Muscle layer of duodenum (tissue), 2 donors: ENCODE measurements at regions not wholly inside any gene's neighbourhood (a gene's known extent, or its start where the extent isn't known, plus 50 kb on each side); places are given as distances from the start of the nearest gene placed in this dataset.

Experiments used
- H3K27ac ChIP-seq: one replicate; pipeline ENCODE4 v1.7.0; 2013; ENCODE audit warnings: mild to moderate bottlenecking, low read length
- H3K27me3 ChIP-seq: one replicate; pipeline ENCODE4 v1.7.0; 2013; ENCODE audit warnings: low read depth, mild to moderate bottlenecking, control low read depth, low read length
- H3K36me3 ChIP-seq, 2 donors: one replicate each; pipeline ENCODE4 v1.7.0; 2013; ENCODE audit warnings: low read length in 2 of 2, control low read depth in 1 of 2, mild to moderate bottlenecking in 1 of 2; ENCODE audit not compliant: insufficient read depth in 2 of 2, control insufficient read depth in 1 of 2
- H3K4me1 ChIP-seq, 2 donors: one replicate each; pipeline ENCODE4 v1.7.0; 2013; ENCODE audit warnings: low read length in 2 of 2, mild to moderate bottlenecking in 2 of 2, control low read depth in 1 of 2, moderate library complexity in 1 of 2; ENCODE audit not compliant: insufficient read depth in 2 of 2, control insufficient read depth in 1 of 2
- H3K4me3 ChIP-seq, 2 donors: one replicate each; pipeline ENCODE4 v1.7.0; 2013; ENCODE audit warnings: low read length in 2 of 2, low read depth in 1 of 2, mild to moderate bottlenecking in 1 of 2
- H3K9me3 ChIP-seq, 2 donors: one replicate each; pipeline ENCODE4 v1.7.0; 2013; ENCODE audit warnings: low read length in 2 of 2, control low read depth in 1 of 2, mild to moderate bottlenecking in 1 of 2; ENCODE audit not compliant: control insufficient read depth in 1 of 2
- donor health status: healthy.

- peaks cover 0 to 3% of the 10 kb centered on the region in 2 donors for H3K4me1 ChIP-seq
- H3K36me3 ChIP-seq, result no peaks in the 10 kb centered on the region
- H3K27me3 ChIP-seq, result no peaks in the 10 kb centered on the region
- no peak overlapping the region for H3K4me3 ChIP-seq
- H3K27ac ChIP-seq, result no peak overlapping the region
- no peaks in the 10 kb centered on the region for H3K9me3 ChIP-seq
These were observed 124.8 kb upstream of the RASSF8 start for GRCh38 chr12:25833657-25834056.

GRCh38 chr12:25835385-25835784 is 123.1 kb upstream of the RASSF8 start:
- Histone ChIP-seq H3K4me3 (no peak overlapping the region), H3K27ac (no peak overlapping the region), H3K36me3 (no peaks in the 10 kb centered on the region), H3K9me3 (no peaks in the 10 kb centered on the region), H3K4me1 (no peaks in the 10 kb centered on the region), H3K27me3 (no peaks in the 10 kb centered on the region)

- Histone ChIP-seq H3K27ac (no peak overlapping the region), H3K9me3 (no peaks in the 10 kb centered on the region), H3K36me3 (no peaks in the 10 kb centered on the region), H3K27me3 (no peaks in the 10 kb centered on the region), H3K4me1 (no peaks in the 10 kb centered on the region), H3K4me3 (no peak overlapping the region)
These were observed 120.5 kb upstream of the RASSF8 start for GRCh38 chr12:25838007-25838406.

GRCh38 chr12:25839470-25839869 is 119.0 kb upstream of the RASSF8 start:
- Histone ChIP-seq H3K4me1 (no peaks in the 10 kb centered on the region), H3K9me3 (no peaks in the 10 kb centered on the region), H3K27ac (no peak overlapping the region), H3K27me3 (no peaks in the 10 kb centered on the region), H3K36me3 (no peaks in the 10 kb centered on the region), H3K4me3 (no peak overlapping the region)

GRCh38 chr12:25840678-25841465 is 117.6 kb upstream of the RASSF8 start:
- H3K4me3 ChIP-seq, result no peak overlapping the region
- H3K27ac ChIP-seq, result no peak overlapping the region

GRCh38 chr12:25842254-25842653 is 116.2 kb upstream of the RASSF8 start:
- Histone ChIP-seq H3K9me3 (no peaks in the 10 kb centered on the region), H3K27me3 (no peaks in the 10 kb centered on the region), H3K4me1 (no peaks in the 10 kb centered on the region), H3K27ac (no peak overlapping the region), H3K36me3 (no peaks in the 10 kb centered on the region), H3K4me3 (no peak overlapping the region)

More at GRCh38 chr12:25840678-25841465, 117.6 kb upstream of the RASSF8 start:
- no peaks in the 10 kb centered on the region for H3K27me3 ChIP-seq
- no peaks in the 10 kb centered on the region for H3K4me1 ChIP-seq
- no peaks in the 10 kb centered on the region for H3K36me3 ChIP-seq
- H3K9me3 ChIP-seq, result no peaks in the 10 kb centered on the region

GRCh38 chr12:25843976-25844375 is 114.5 kb upstream of the RASSF8 start:
- Histone ChIP-seq H3K36me3 (no peaks in the 10 kb centered on the region), H3K27me3 (no peaks in the 10 kb centered on the region), H3K4me3 (no peak overlapping the region), H3K27ac (no peak overlapping the region), H3K4me1 (no peaks in the 10 kb centered on the region), H3K9me3 (no peaks in the 10 kb centered on the region)

GRCh38 chr12:25845415-25845814 is 113.1 kb upstream of the RASSF8 start:
- H3K9me3 ChIP-seq, result no peaks in the 10 kb centered on the region
- H3K4me1 ChIP-seq, result no peaks in the 10 kb centered on the region
- H3K4me3 ChIP-seq, result no peak overlapping the region

GRCh38 chr12:25852792-25853191 is 105.7 kb upstream of the RASSF8 start:
- Histone ChIP-seq H3K27ac (no peak overlapping the region), H3K4me3 (no peak overlapping the region), H3K9me3 (no peaks in the 10 kb centered on the region), H3K27me3 (no peaks in the 10 kb centered on the region), H3K36me3 (no peaks in the 10 kb centered on the region), H3K4me1 (no peaks in the 10 kb centered on the region)

More at GRCh38 chr12:25845415-25845814, 113.1 kb upstream of the RASSF8 start:
- Histone ChIP-seq H3K27me3 (no peaks in the 10 kb centered on the region), H3K27ac (no peak overlapping the region), H3K36me3 (no peaks in the 10 kb centered on the region)

GRCh38 chr12:25853316-25854095 is 105.0 kb upstream of the RASSF8 start:
- H3K9me3 ChIP-seq, result no peaks in the 10 kb centered on the region
- no peaks in the 10 kb centered on the region for H3K27me3 ChIP-seq
- H3K36me3 ChIP-seq, result no peaks in the 10 kb centered on the region
- H3K4me1 ChIP-seq, result no peaks in the 10 kb centered on the region
- no peak overlapping the region for H3K27ac ChIP-seq
- H3K4me3 ChIP-seq, result no peak overlapping the region

- no peaks in the 10 kb centered on the region for H3K4me1 ChIP-seq
- H3K36me3 ChIP-seq, result no peaks in the 10 kb centered on the region
- no peak overlapping the region for H3K4me3 ChIP-seq
- H3K27me3 ChIP-seq, result no peaks in the 10 kb centered on the region
- no peaks in the 10 kb centered on the region for H3K9me3 ChIP-seq
- H3K27ac ChIP-seq, result no peak overlapping the region
These were observed 103.5 kb upstream of the RASSF8 start for GRCh38 chr12:25854991-25855390.
